Neuronal stem cell (in vitro differentiated cells): ENCODE measurements at regions not wholly inside any gene's neighbourhood (a gene's known extent, or its start where the extent isn't known, plus 50 kb on each side); places are given as distances from the start of the nearest gene placed in this dataset.

Experiments used
- DNase-seq: peaks from one replicate; pipeline ENCODE4 v3.0.0-alpha.2; 2013; ENCODE audit warnings: low spot score
- H2AFZ ChIP-seq: one replicate; pipeline ENCODE4 v1.6.1; 2013; ENCODE audit warnings: mild to moderate bottlenecking, low read length, inconsistent platforms
- H2AK5ac ChIP-seq: 2 replicates; pipeline ENCODE4 v1.6.1; 2013; ENCODE audit warnings: low read depth, mild to moderate bottlenecking, inconsistent platforms, low read length, moderate library complexity, mixed read lengths
- H2BK120ac ChIP-seq: 2 replicates; pipeline ENCODE4 v1.6.1; 2013; ENCODE audit warnings: low read depth, mild to moderate bottlenecking, inconsistent platforms, low read length, moderate library complexity, mixed read lengths
- H2BK12ac ChIP-seq: one replicate; pipeline ENCODE4 v1.6.1; 2013; ENCODE audit warnings: low read length, inconsistent platforms
- H2BK15ac ChIP-seq: 2 replicates; pipeline ENCODE4 v1.6.1; 2013; ENCODE audit warnings: mild to moderate bottlenecking, low read length, inconsistent platforms, mixed read lengths
- H2BK5ac ChIP-seq: one replicate; pipeline ENCODE4 v1.6.1; 2013; ENCODE audit warnings: inconsistent platforms, mild to moderate bottlenecking, low read length, moderate library complexity
- H3K14ac ChIP-seq: one replicate; pipeline ENCODE4 v1.6.1; 2013; ENCODE audit warnings: low read length, inconsistent platforms
- H3K18ac ChIP-seq: 2 replicates; pipeline ENCODE4 v1.6.1; 2013; ENCODE audit warnings: low read length, inconsistent platforms
- H3K23ac ChIP-seq: 2 replicates; pipeline ENCODE4 v1.6.1; 2013; ENCODE audit warnings: low read depth, mild to moderate bottlenecking, mixed read lengths, low read length, inconsistent platforms; ENCODE audit not compliant: poor library complexity
- H3K27ac ChIP-seq: replicated peaks from 3 replicates; pipeline ENCODE4 v1.5.1; 2013; ENCODE audit warnings: low read length, inconsistent platforms
- H3K27me3 ChIP-seq, 3 experiments: 2 replicates each; pipeline ENCODE4 v1.6.1; 2013; ENCODE audit warnings: low read length in 3 of 3, mild to moderate bottlenecking in 2 of 3, inconsistent platforms in 1 of 3, low read depth in 1 of 3, mixed read lengths in 1 of 3, moderate library complexity in 1 of 3; ENCODE audit not compliant: control insufficient read depth in 3 of 3, insufficient read depth in 3 of 3
- H3K36me3 ChIP-seq, 2 donors: replicated peaks in 1 of 2; 2 replicates each; pipeline ENCODE4 v1.6.1; 2013; ENCODE audit warnings: low read length in 2 of 2; ENCODE audit not compliant: control insufficient read depth in 2 of 2, insufficient read depth in 2 of 2
- H3K4ac ChIP-seq: 2 replicates; pipeline ENCODE4 v1.6.1; 2013; ENCODE audit warnings: inconsistent platforms, mild to moderate bottlenecking, low read length, moderate library complexity
- H3K4me1 ChIP-seq, 2 donors: 1 replicate in 1 of 2; 2 replicates in 1 of 2; pipeline ENCODE4 v1.6.1; 2013; ENCODE audit warnings: low read length in 2 of 2, low read depth in 1 of 2; ENCODE audit not compliant: control insufficient read depth in 2 of 2, insufficient read depth in 1 of 2
- H3K4me2 ChIP-seq: one replicate; pipeline ENCODE4 v1.6.1; 2013; ENCODE audit warnings: mild to moderate bottlenecking, low read length, inconsistent platforms; ENCODE audit not compliant: insufficient read depth, poor library complexity, severe bottlenecking
- H3K4me3 ChIP-seq, 2 donors: 2 replicates each; pipeline ENCODE4 v1.5.1; 2013; ENCODE audit warnings: low read length in 2 of 2, mild to moderate bottlenecking in 2 of 2, inconsistent platforms in 1 of 2, moderate library complexity in 1 of 2
- H3K79me1 ChIP-seq: one replicate; pipeline ENCODE4 v1.6.1; 2013; ENCODE audit warnings: low read depth, mild to moderate bottlenecking, inconsistent platforms, low read length, moderate library complexity
- H3K9ac ChIP-seq: one replicate; pipeline ENCODE4 v1.6.1; 2013; ENCODE audit warnings: mild to moderate bottlenecking, low read depth, low read length, inconsistent platforms; ENCODE audit not compliant: poor library complexity
- H3K9me3 ChIP-seq, 2 donors: replicated peaks in 1 of 2; 2 replicates each; pipeline versions ENCODE3 to v1.6.1; 2013; ENCODE audit warnings: low read length in 2 of 2, mild to moderate bottlenecking in 2 of 2, inconsistent platforms in 1 of 2, low read depth in 1 of 2, mixed read lengths in 1 of 2, moderate library complexity in 1 of 2; ENCODE audit not compliant: control insufficient read depth in 2 of 2, insufficient read depth in 1 of 2
- H4K8ac ChIP-seq: one replicate; pipeline ENCODE4 v1.6.1; 2013; ENCODE audit warnings: low read depth, mild to moderate bottlenecking, inconsistent platforms, low read length, moderate library complexity
- H4K91ac ChIP-seq: one replicate; pipeline ENCODE4 v1.6.1; 2013; ENCODE audit warnings: low read length, low read depth, mild to moderate bottlenecking, inconsistent platforms; ENCODE audit not compliant: poor library complexity
- WGBS, 2 donors: extraction: QIAGEN DNeasy Blood & Tissue Kit; methylation state at CpG; one replicate each; pipeline ENCODE4 v1.1.7; 2013; ENCODE audit warnings: missing lambda C conversion rate in 2 of 2, mixed read lengths in 1 of 2; ENCODE audit not compliant: insufficient read length in 2 of 2, insufficient replicate concordance in 1 of 2; ENCODE audit errors: extremely low coverage in 2 of 2; 5-methylcytosine and 5-hydroxymethylcytosine counted together

DNA sequence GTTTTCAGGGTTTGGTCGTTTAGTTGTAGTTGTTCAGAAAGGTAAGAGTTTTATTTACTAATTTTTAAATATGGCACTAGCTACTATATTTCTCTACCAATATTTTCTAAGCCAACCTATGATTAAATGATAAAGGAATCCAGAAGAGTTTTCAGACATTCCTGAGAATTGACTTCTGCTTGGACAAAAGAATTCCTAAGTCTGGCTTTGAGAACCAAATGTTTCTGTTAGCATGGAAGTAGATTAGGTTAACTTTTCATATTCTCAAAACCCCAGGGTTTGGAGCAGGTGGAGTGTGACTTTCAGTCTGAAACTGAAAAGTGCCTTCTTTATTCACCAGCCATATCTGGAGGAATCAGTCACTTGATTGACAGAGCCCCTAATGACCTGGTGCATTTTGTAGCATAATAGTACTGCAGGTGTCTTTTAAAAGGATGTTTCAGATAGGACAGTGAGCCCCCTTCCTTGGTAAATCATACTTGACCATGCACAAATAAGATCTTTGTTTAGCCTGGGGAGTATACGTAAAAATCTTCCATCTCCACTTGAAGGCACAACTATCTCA, 457.0 kb upstream of the ZNF462 start:
- Histone ChIP-seq H3K4me3 (no peak overlapping the region), H2AK5ac (no peak overlapping the region), H3K9ac (no peak overlapping the region), H2BK120ac (no peak overlapping the region), H3K23ac (no peak overlapping the region), H2BK15ac (no peak overlapping the region), H3K79me1 (no peaks in the 10 kb centered on the region), H3K4me2 (no peak overlapping the region), H4K8ac (no peak overlapping the region), H3K36me3 (no peaks in the 10 kb centered on the region), H3K9me3 (no peaks in the 10 kb centered on the region), H2BK5ac (no peak overlapping the region), H3K27ac (no peak overlapping the region), H4K91ac (no peak overlapping the region), H3K18ac (no peak overlapping the region), H3K14ac (no peak overlapping the region), H3K4ac (no peak overlapping the region), H3K27me3 (no peaks in the 10 kb centered on the region), H3K4me1 (peaks cover 5 to 23% of the 10 kb centered on the region in 2 donors), H2BK12ac (no peak overlapping the region), H2AFZ (peak overlapping the region; percentile 51)
- DNase-seq: no peak
- no CpG with 5 or more reads among the region's 2 CpGs for WGBS, 2 donors

DNA sequence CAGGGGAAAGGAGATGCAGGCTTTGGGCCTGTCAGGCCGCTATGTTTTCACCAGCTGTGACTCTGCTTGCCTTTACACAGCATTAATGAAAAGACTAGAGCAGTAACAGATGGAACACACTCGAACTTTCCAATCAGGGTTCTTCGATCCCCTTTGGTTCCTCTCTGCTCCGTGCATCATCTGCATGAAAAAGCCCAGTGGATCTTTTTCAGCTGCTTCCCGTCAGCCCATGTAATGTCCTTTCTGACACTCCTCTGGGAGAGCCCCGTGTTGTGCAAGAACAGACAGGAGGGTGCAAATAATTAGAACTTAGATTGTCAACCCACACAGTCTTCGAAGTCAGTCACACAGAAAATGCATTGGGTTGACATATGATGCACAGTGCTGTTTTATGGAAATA, 448.9 kb upstream of the ZNF462 start:
- H2BK12ac ChIP-seq: no peak overlapping the region
- no peak overlapping the region for H3K23ac ChIP-seq
- WGBS, 2 donors: no CpG with 5 or more reads among the region's 7 CpGs
- peaks cover 0 to 2% (median 0%) of the 10 kb centered on the region in 3 experiments for H3K27me3 ChIP-seq
- no peak overlapping the region for H2AK5ac ChIP-seq
- H3K4me3 ChIP-seq: no peak overlapping the region
- no peaks in the 10 kb centered on the region for H3K4me1 ChIP-seq
- H4K91ac ChIP-seq: no peak overlapping the region
- H3K36me3 ChIP-seq: no peaks in the 10 kb centered on the region
- H3K79me1 ChIP-seq: no peaks in the 10 kb centered on the region
- no peak overlapping the region for H3K18ac ChIP-seq
- H3K27ac ChIP-seq: no peak overlapping the region
- H2AFZ ChIP-seq: peak overlapping the region; percentile 59
- no peak overlapping the region for H3K4ac ChIP-seq
- no peak overlapping the region for H2BK120ac ChIP-seq
- H3K9me3 ChIP-seq: no peaks in the 10 kb centered on the region
- DNase-seq: no peak
- no peak overlapping the region for H3K14ac ChIP-seq
- H3K9ac ChIP-seq: no peak overlapping the region
- H3K4me2 ChIP-seq: no peak overlapping the region
- no peak overlapping the region for H4K8ac ChIP-seq
- H2BK15ac ChIP-seq: no peak overlapping the region
- H2BK5ac ChIP-seq: no peak overlapping the region

DNA sequence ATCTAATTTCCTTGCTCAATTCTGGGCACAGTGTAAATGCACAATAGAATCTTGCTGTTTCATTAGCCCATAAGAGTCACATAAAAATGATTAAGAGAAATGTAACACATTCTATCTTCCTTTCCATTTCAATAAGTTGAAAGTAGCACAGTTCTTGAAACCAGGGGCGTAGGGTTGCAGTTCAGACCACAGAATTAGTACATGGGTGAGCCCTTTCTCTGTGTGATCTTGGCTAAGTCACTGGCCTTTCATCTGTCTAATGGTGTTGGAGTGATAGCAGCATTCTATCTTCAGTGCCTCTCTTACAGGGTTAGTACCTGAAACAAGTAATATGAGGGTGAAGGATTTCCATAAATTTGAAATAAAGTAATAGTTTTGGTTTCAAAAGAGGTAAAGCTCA, 445.3 kb upstream of the ZNF462 start:
- no peak overlapping the region for H2BK12ac ChIP-seq
- no CpG with 5 or more reads among the region's 1 CpG for WGBS, 2 donors
- no peaks in the 10 kb centered on the region for H3K36me3 ChIP-seq
- H3K4me1 ChIP-seq: no peaks in the 10 kb centered on the region
- H3K18ac ChIP-seq: no peak overlapping the region
- no peak overlapping the region for H3K4me2 ChIP-seq
- H2BK15ac ChIP-seq: no peak overlapping the region
- no peaks in the 10 kb centered on the region for H3K9me3 ChIP-seq
- H2AK5ac ChIP-seq: no peak overlapping the region
- DNase-seq: no peak
- H3K4ac ChIP-seq: no peak overlapping the region
- H4K91ac ChIP-seq: no peak overlapping the region
- no peak overlapping the region for H3K23ac ChIP-seq
- no peak overlapping the region for H3K14ac ChIP-seq
- H3K79me1 ChIP-seq: no peaks in the 10 kb centered on the region
- no peak overlapping the region for H4K8ac ChIP-seq
- no peak overlapping the region for H2AFZ ChIP-seq
- H3K27ac ChIP-seq: no peak overlapping the region
- H2BK5ac ChIP-seq: no peak overlapping the region
- H3K9ac ChIP-seq: no peak overlapping the region
- no peak overlapping the region for H2BK120ac ChIP-seq
- no peak overlapping the region for H3K4me3 ChIP-seq
- H3K27me3 ChIP-seq: peaks cover 0 to 2% (median 0%) of the 10 kb centered on the region in 3 experiments

DNA sequence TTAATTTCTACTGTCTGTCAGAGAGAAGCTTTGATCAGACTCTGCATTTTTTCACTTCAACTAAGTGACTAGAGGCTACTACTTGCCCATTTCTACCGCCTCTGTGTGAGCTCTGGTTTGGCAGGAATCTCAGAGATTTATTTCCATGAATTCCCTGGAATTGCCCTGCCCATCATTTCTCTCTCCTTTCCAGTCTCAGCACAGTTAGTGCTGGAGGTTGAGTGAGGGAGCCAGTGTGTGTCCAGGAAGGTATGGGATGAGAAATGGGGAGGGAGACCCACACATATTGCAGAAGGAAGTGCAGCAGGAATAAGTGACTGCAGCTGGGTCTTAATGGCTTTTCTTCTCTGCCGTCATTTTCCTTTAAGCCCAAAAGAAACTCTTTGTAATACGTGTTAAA, 443.1 kb upstream of the ZNF462 start:
- no peak overlapping the region for H2BK12ac ChIP-seq
- no peak for DNase-seq
- H3K14ac ChIP-seq: no peak overlapping the region
- peak overlapping the region; percentile 21 for H2AFZ ChIP-seq
- no peak overlapping the region for H2BK5ac ChIP-seq
- H3K4me2 ChIP-seq: no peak overlapping the region
- H2BK15ac ChIP-seq: no peak overlapping the region
- no peaks in the 10 kb centered on the region for H3K79me1 ChIP-seq
- H3K9me3 ChIP-seq: no peaks in the 10 kb centered on the region
- H3K23ac ChIP-seq: no peak overlapping the region
- H3K4me1 ChIP-seq: no peaks in the 10 kb centered on the region
- H3K27me3 ChIP-seq: peaks cover 0 to 2% (median 0%) of the 10 kb centered on the region in 3 experiments
- no peak overlapping the region for H2BK120ac ChIP-seq
- H3K9ac ChIP-seq: no peak overlapping the region
- no peak overlapping the region for H3K4me3 ChIP-seq
- no peak overlapping the region for H4K8ac ChIP-seq
- no CpG with 5 or more reads among the region's 3 CpGs for WGBS, 2 donors
- no peak overlapping the region for H3K18ac ChIP-seq
- no peaks in the 10 kb centered on the region for H3K36me3 ChIP-seq
- H4K91ac ChIP-seq: no peak overlapping the region
- no peak overlapping the region for H3K27ac ChIP-seq
- no peak overlapping the region for H2AK5ac ChIP-seq
- no peak overlapping the region for H3K4ac ChIP-seq
